ENCODE measurements at regions not wholly inside any gene's neighbourhood (a gene's known extent, or its start where the extent isn't known, plus 50 kb on each side); places are given as distances from the start of the nearest gene placed in this dataset.

- DNase-seq = no peak
- no peaks in the 10 kb centered on the region; the same call in 1 of the 2 replicates for H3K27me3 Mint-ChIP-seq (ENCODE audit: insufficient read depth)
- H3K9me3 Mint-ChIP-seq = no peaks in the 10 kb centered on the region
- peaks cover 28% of the 10 kb centered on the region for H3K36me3 Mint-ChIP-seq (ENCODE audit: low read depth)
- H3K27ac Mint-ChIP-seq = no peak overlapping the region
- H3K4me1 Mint-ChIP-seq (ENCODE audit: low read depth) = peaks cover 49% of the 10 kb centered on the region
- H3K4me3 Mint-ChIP-seq = no peak overlapping the region
- no peak for TF ChIP-seq CTCF (IDR thresholded peaks at IDR 0.05)
These were observed 119.6 kb upstream of the MGAT5 start for GRCh38 chr2:134134313-134134706.

- Mint-ChIP-seq H3K9me3 (no peaks in the 10 kb centered on the region), H3K27ac (no peak overlapping the region), H3K27me3 (ENCODE audit: insufficient read depth) (no peaks in the 10 kb centered on the region; the same call in 1 of the 2 replicates), H3K36me3 (ENCODE audit: low read depth) (peaks cover 28% of the 10 kb centered on the region), H3K4me3 (no peak overlapping the region), H3K4me1 (ENCODE audit: low read depth) (peaks cover 52% of the 10 kb centered on the region)
- DNase-seq = no peak
- no peak for TF ChIP-seq CTCF (IDR thresholded peaks at IDR 0.05)
These were observed 119.0 kb upstream of the MGAT5 start for GRCh38 chr2:134134827-134135226.

- H3K4me1 Mint-ChIP-seq (ENCODE audit: low read depth) = peaks cover 62% of the 10 kb centered on the region
- no peaks in the 10 kb centered on the region for H3K9me3 Mint-ChIP-seq
- H3K4me3 Mint-ChIP-seq = no peak overlapping the region
- no peak for TF ChIP-seq CTCF (IDR thresholded peaks at IDR 0.05)
- no peaks in the 10 kb centered on the region; the same call in 1 of the 2 replicates for H3K27me3 Mint-ChIP-seq (ENCODE audit: insufficient read depth)
- no peak overlapping the region; the same call in 1 of the 2 replicates for H3K27ac Mint-ChIP-seq
- DNase-seq = no peak
- H3K36me3 Mint-ChIP-seq (ENCODE audit: low read depth) = peaks cover 27% of the 10 kb centered on the region
These were observed 118.1 kb upstream of the MGAT5 start for GRCh38 chr2:134135793-134136192.

- H3K36me3 Mint-ChIP-seq (ENCODE audit: low read depth) = peaks cover 21% of the 10 kb centered on the region
- peak overlapping the region; percentile 94 for H3K27ac Mint-ChIP-seq
- peaks cover 67% of the 10 kb centered on the region for H3K4me1 Mint-ChIP-seq (ENCODE audit: low read depth)
- H3K9me3 Mint-ChIP-seq = no peaks in the 10 kb centered on the region
- no peaks in the 10 kb centered on the region; the same call in 1 of the 2 replicates for H3K27me3 Mint-ChIP-seq (ENCODE audit: insufficient read depth)
- TF ChIP-seq CTCF (IDR thresholded peaks at IDR 0.05) = no peak
- peak overlapping the region; percentile 87 for H3K4me3 Mint-ChIP-seq
- DNase-seq = no peak
These were observed 117.1 kb upstream of the MGAT5 start for GRCh38 chr2:134136731-134137130.

- Mint-ChIP-seq H3K4me3 (peak overlapping the region; percentile 87), H3K36me3 (ENCODE audit: low read depth) (peaks cover 23% of the 10 kb centered on the region), H3K9me3 (no peaks in the 10 kb centered on the region), H3K4me1 (ENCODE audit: low read depth) (peaks cover 67% of the 10 kb centered on the region), H3K27me3 (ENCODE audit: insufficient read depth) (no peaks in the 10 kb centered on the region; the same call in 1 of the 2 replicates), H3K27ac (peak overlapping the region; percentile 94)
- TF ChIP-seq CTCF (IDR thresholded peaks at IDR 0.05) = no peak
- peak; percentile 74 for DNase-seq
These were observed 116.7 kb upstream of the MGAT5 start for GRCh38 chr2:134137182-134137611.

GRCh38 chr2:134138115-134138514 lies 115.8 kb upstream of the MGAT5 start:
- peaks cover 71% of the 10 kb centered on the region for H3K4me1 Mint-ChIP-seq (ENCODE audit: low read depth)
- H3K4me3 Mint-ChIP-seq = peak overlapping the region; percentile 87
- no peak for TF ChIP-seq CTCF (IDR thresholded peaks at IDR 0.05)
- peak; percentile 20 for DNase-seq
- H3K27ac Mint-ChIP-seq = peak overlapping the region; percentile 94
- H3K36me3 Mint-ChIP-seq (ENCODE audit: low read depth) = peaks cover 27% of the 10 kb centered on the region
- no peaks in the 10 kb centered on the region for H3K9me3 Mint-ChIP-seq
- H3K27me3 Mint-ChIP-seq (ENCODE audit: insufficient read depth) = no peaks in the 10 kb centered on the region; the same call in none of the 2 replicates
